PC-9 (cell line): ENCODE measurements at regions not wholly inside any gene's neighbourhood (a gene's known extent, or its start where the extent isn't known, plus 50 kb on each side); places are given as distances from the start of the nearest gene placed in this dataset.

Source experiments
- BruUV-seq: library from RNA; stranded (reverse); fragments of 400-500 nt; replicated peaks from 2 replicates; lab custom pipeline; 2021; lab: Mats Ljungman, UMichigan
- CTCF ChIA-PET: fragments of 300-600 bp; sonication (Branson Sonifier 250); formaldehyde crosslinking; loops from one replicate; lab custom pipeline; 2022; ENCODE audit warnings: antibody characterized with exemption; lab: Charles Lee
- POLR2A ChIA-PET: fragments of 300-600 bp; sonication (Branson Sonifier 250); formaldehyde crosslinking; loops from one replicate; lab custom pipeline; 2022; ENCODE audit warnings: antibody characterized with exemption; ENCODE audit not compliant: unreplicated experiment; lab: Charles Lee
- DNase-seq, 2 experiments: peaks; one replicate each; pipeline versions ENCODE4 v3.0.0 to v3.0.0-alpha.2; 2015 to 2022; ENCODE audit warnings: mixed read lengths in 1 of 2
- H2AFZ ChIP-seq: fragments of 200-600 bp; sonication (generic); 2 replicates; pipeline ENCODE4 v1.8.1; 2017; ENCODE audit warnings: antibody characterized with exemption
- H3F3A ChIP-seq: fragments of 200-600 bp; sonication (generic); 2 replicates; pipeline ENCODE4 v1.8.1; 2017; ENCODE audit warnings: antibody characterized with exemption, mild to moderate bottlenecking, low read depth; ENCODE audit not compliant: insufficient read depth
- H3K27ac ChIP-seq: fragments of 200-600 bp; sonication (generic); 2 replicates; pipeline ENCODE4 v1.6.1; 2016; ENCODE audit warnings: mixed run types
- H3K27me3 ChIP-seq: fragments of 200-600 bp; sonication (generic); 2 replicates; pipeline ENCODE4 v1.6.1; 2016; ENCODE audit warnings: low read depth, mixed run types; ENCODE audit not compliant: insufficient read depth
- H3K36me3 ChIP-seq: fragments of 200-600 bp; sonication (generic); 2 replicates; pipeline ENCODE4 v1.6.1; 2016; ENCODE audit warnings: low read depth, mixed run types
- H3K4me1 ChIP-seq: fragments of 200-600 bp; sonication (generic); replicated peaks from 2 replicates; pipeline ENCODE4 v1.6.1; 2016; ENCODE audit warnings: mixed run types; ENCODE audit not compliant: insufficient read depth
- H3K4me2 ChIP-seq: fragments of 200-600 bp; sonication (generic); 2 replicates; pipeline ENCODE4 v1.6.1; 2017; ENCODE audit warnings: mixed run types
- H3K4me3 ChIP-seq: fragments of 200-600 bp; sonication (generic); 2 replicates; pipeline ENCODE4 v1.6.1; 2016; ENCODE audit warnings: mixed run types
- H3K79me2 ChIP-seq: fragments of 200-600 bp; sonication (generic); 2 replicates; pipeline ENCODE4 v1.6.1; 2017; ENCODE audit warnings: low read depth, mixed run types
- H3K9me2 ChIP-seq: fragments of 200-600 bp; sonication (generic); 2 replicates; pipeline ENCODE4 v1.8.1; 2017; ENCODE audit warnings: mild to moderate bottlenecking; ENCODE audit not compliant: insufficient read depth
- H3K9me3 ChIP-seq: fragments of 200-600 bp; sonication (generic); 2 replicates; pipeline ENCODE4 v1.8.1; 2016; ENCODE audit warnings: low read depth; ENCODE audit not compliant: insufficient read depth
- H4K20me1 ChIP-seq: fragments of 200-600 bp; sonication (generic); 2 replicates; pipeline ENCODE4 v1.8.1; 2017; ENCODE audit not compliant: insufficient read depth
- CTCF ChIP-seq: fragments of 200-600 bp; sonication (generic); conservative IDR thresholded peaks from 2 replicates; pipeline ENCODE4 v1.6.1; 2017; ENCODE audit warnings: mixed run types, antibody characterized with exemption, mild to moderate bottlenecking, moderate library complexity
- EZH2 ChIP-seq: fragments of 200-600 bp; sonication (generic); IDR thresholded peaks from 2 replicates; pipeline ENCODE4 v1.8.0; 2017; ENCODE audit warnings: antibody characterized with exemption, low read depth
- intact Hi-C: fragments of 100-400 bp; cut with micrococcal nuclease; formaldehyde crosslinking; loops from one replicate; pipeline ENCODE4 v1.10.0; 2022; ENCODE audit not compliant: unreplicated experiment

- H3F3A ChIP-seq: no peaks in the 10 kb centered on the region
- intact Hi-C loops: no loop called here
- no TSS peak for BruUV-seq
- POLR2A ChIA-PET: no interaction called here
- H3K9me2 ChIP-seq: no peaks in the 10 kb centered on the region
- no peaks in the 10 kb centered on the region for H4K20me1 ChIP-seq
- no peak overlapping the region for H3K4me2 ChIP-seq
- DNase-seq: no peak
- CTCF ChIA-PET: no interaction called here
- TF ChIP-seq CTCF (no peak), EZH2 (no peak)
- H3K79me2 ChIP-seq: no peaks in the 10 kb centered on the region
- no peaks in the 10 kb centered on the region for H3K36me3 ChIP-seq
- H3K4me3 ChIP-seq: no peak overlapping the region
- H3K4me1 ChIP-seq: no peaks in the 10 kb centered on the region
- H3K27me3 ChIP-seq: no peaks in the 10 kb centered on the region
- no peak overlapping the region for H2AFZ ChIP-seq
- H3K27ac ChIP-seq: no peak overlapping the region
- no peaks in the 10 kb centered on the region for H3K9me3 ChIP-seq
Observed at GRCh38 chr9:99370376-99370775, 148.3 kb downstream of the SEC61B start.

- ChIA-PET CTCF (no interaction called here), POLR2A (no interaction called here)
- no peak for DNase-seq
- TF ChIP-seq EZH2: no peak
- no peak for TF ChIP-seq CTCF
- Histone ChIP-seq H3K4me1 (no peaks in the 10 kb centered on the region), H3K4me2 (no peak overlapping the region), H2AFZ (no peak overlapping the region), H3K27ac (no peak overlapping the region), H3K79me2 (no peaks in the 10 kb centered on the region), H3K4me3 (no peak overlapping the region), H3K9me2 (no peaks in the 10 kb centered on the region), H3K9me3 (no peaks in the 10 kb centered on the region), H3F3A (no peaks in the 10 kb centered on the region), H4K20me1 (no peaks in the 10 kb centered on the region), H3K27me3 (no peaks in the 10 kb centered on the region), H3K36me3 (no peaks in the 10 kb centered on the region)
- no TSS peak for BruUV-seq
- intact Hi-C loops: no loop called here
Observed at GRCh38 chr9:99371376-99371775, 149.3 kb downstream of the SEC61B start.

GRCh38 chr9:99373912-99374311 lies 151.8 kb downstream of the SEC61B start:
- POLR2A ChIA-PET: no interaction called here
- CTCF ChIA-PET: no interaction called here
- no peak for TF ChIP-seq CTCF
- TF ChIP-seq EZH2: no peak
- no peaks in the 10 kb centered on the region for H3K9me2 ChIP-seq
- H3F3A ChIP-seq: no peaks in the 10 kb centered on the region
- no peak overlapping the region for H3K4me2 ChIP-seq
- no peaks in the 10 kb centered on the region for H3K79me2 ChIP-seq
- no peaks in the 10 kb centered on the region for H3K27me3 ChIP-seq
- intact Hi-C loops: no loop called here
- no TSS peak for BruUV-seq
- H2AFZ ChIP-seq: no peak overlapping the region
- no peaks in the 10 kb centered on the region for H4K20me1 ChIP-seq
- DNase-seq: no peak
- H3K27ac ChIP-seq: no peak overlapping the region
- H3K4me3 ChIP-seq: no peak overlapping the region
- H3K4me1 ChIP-seq: no peaks in the 10 kb centered on the region
- no peaks in the 10 kb centered on the region for H3K9me3 ChIP-seq
- no peaks in the 10 kb centered on the region for H3K36me3 ChIP-seq
